NCI-H2227 (cell line): ENCODE measurements at regions not wholly inside any gene's neighbourhood (a gene's known extent, or its start where the extent isn't known, plus 50 kb on each side); places are given as distances from the start of the nearest gene placed in this dataset.
A peak's percentile ranks its signal among the peaks of the same experiment; 100 is the strongest.
"Not testable (repeated sequence)": the region's sequence is repeated elsewhere in the genome, so short reads cannot be mapped to it uniquely, and the experiment has no call there.

Experiments used
- DNase-seq: peaks from one replicate; lab custom pipeline; 2025; ENCODE audit not compliant: unreplicated experiment; lab: John Stamatoyannopoulos, UW

DNA sequence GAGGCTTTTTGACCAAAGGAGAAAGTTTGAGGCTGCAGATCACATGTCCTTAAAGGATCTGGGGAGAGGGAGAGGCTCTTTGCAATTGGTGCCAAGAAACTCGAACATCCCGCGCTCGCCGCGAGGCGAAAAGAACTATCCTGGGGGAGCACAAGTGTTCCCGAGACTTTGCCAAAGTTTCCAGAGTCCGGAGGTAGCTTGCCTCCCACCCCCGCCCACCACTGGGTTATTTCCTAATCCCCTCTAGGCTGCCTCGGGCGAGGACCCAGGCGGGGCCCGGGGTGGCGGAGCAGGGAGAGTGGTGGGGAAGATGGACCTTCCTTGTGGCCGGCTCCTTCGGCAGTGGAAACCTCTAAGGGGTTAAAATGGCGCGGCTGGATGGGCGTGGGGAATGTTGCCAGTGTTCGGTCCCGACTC is 114.5 kb downstream of the KCNRG start:
- DNase-seq, result no peak

DNA sequence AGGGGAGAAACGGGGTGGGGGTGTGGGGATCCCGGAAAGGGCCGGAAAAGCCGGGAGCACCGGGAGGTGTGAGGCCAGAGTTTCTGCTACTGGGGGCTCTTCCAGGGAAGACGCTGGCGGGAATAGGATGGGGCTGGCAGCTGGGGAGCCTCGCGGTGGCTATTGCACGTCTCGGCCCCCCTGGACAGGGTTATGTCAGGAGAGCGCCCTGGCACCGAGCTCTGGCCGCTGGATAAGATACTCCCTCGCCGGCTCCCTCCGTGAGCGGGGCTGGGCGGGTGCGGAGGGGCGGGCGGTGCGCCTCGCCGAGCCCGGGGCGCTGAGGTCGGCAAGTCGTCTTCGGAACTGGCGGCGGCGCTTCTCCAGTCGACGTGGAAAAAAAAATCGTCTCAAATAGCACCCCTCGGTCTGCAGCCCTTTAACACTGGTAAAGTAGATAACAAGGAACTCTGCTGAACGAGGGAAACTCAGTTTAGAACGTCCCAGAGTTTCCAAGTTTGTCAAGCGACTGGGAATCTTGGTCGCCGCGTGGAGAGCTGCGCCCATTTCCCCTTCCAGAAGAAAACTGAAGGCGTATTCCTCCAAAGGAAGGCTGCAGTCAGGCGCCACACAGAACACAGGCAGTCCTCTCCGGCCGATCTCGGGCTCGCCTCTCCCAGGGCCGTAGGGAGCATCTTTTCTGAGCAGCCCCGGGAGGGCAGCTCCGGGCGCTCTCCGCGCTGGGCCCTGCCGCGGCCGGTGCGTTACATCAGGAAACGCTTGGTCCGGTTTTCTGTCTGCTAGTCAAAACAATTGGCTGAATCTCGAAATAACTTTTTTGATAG is 115.1 kb downstream of the KCNRG start:
- DNase-seq, result peak; percentile 34

DNA sequence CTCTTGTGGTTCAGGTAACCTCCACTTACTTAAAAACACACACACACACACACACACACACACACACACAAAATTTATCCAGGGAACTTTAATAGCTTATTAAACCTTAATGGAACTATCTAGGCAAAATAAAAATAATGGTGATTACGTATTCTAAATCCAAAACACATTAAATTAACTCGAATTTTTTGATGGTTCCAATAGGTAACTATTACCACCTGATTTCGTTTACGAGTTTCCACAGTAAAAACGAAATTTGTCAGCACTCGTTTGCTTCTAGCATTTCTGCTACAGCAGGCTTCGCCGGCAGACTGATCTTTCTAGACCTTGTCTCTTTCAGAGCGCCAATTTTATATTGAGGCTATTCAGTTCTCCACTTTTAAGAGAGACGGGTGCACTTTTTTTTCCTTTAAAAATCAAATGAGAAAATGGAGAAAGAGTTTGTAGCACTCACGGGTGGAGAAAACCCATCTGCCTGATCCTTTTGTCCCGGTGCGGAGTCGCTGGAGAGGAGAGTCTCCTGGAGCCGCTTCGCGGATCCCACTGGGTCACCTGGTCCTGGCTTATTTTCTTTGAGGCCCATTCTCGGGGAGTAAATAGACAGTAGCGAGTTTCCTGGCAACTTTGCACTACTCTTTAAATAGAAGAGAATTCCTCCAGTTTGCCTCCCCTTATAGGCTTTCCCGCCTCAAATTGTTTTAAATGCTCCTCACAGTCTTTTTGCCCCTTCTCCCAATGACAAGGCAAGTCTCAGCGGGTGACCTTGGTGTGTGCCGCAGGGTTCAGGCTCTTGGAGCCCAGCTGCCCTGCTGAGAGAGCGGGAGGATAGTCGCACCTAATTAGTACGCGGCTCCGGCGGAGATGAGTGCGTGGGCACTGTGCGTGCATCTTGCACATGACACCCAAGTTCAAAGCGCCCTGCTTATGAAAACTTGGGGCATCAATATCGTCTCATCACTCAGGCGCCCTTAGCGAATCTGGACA is 117.0 kb downstream of the KCNRG start:
- DNase-seq, result no peak

DNA sequence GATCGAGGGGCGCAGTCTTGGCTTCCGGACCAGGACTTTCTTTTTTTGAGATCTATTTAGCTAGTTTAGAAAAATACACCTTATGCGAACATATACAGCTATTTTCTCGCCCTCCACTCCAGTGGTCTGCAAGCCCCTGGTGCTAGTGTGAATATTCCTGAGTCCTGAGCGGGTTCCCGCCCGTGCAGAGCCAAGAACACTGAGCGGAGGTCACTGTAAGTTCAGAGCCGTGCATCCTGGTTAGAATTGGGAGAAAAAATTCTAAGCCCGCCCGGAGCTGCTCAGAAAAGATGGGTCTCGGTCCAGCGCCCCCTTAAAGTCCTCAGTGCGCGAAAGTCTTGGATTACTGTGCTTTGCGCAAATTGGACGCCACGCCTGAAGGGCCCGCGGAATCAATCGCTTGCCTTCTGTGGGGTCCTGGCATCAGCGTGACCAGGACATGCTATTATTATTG is 117.7 kb downstream of the KCNRG start:
- no peak for DNase-seq

DNA sequence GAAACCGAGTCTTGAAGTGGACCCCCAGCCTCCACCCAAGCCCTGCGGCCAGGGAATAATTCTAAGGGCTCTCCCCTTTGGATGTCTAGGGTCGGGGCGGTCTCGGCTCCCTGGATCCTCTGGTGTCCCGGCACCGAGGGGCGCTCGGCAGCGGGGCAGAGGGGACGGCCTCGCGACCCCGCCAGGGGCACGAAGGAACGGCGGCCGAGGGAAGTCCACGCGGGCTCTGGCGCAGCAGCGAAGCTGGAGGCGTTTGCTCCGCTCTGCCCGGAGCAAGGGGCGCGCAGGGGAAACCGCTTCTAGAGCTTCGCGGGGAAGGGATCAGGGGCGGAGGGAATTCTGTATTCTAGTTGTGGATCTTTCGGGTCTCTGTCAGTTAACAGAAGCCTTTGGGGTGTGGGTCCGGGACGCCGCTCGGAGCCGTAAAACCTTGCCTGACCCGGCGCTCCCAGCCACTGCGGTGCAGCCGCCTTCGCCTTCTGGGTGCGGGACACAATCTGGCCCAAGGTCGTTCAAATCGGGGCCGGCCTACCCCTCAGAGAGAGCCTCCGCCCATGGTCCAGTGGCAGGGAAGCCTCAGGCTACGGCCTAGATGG is 118.2 kb downstream of the KCNRG start:
- no peak for DNase-seq

DNA sequence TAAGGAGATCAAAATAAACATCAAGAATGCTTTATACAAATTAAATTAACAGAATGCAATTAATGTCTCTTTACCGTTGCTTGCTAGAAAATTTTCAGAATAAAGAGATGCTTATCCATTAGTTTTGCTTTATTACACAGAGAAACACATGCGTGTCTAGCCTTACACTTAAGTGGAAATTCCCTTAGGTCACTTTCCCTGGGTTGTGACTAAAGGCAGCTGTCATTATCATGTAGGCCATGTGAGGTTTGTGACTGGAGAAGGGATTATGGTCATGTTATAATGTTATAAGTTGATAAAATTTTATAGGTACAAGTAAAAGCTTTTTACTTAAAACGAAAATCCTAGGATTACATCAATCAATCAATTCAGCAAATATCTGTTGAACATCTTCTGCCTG is 121.0 kb downstream of the KCNRG start:
- no peak for DNase-seq

DNA sequence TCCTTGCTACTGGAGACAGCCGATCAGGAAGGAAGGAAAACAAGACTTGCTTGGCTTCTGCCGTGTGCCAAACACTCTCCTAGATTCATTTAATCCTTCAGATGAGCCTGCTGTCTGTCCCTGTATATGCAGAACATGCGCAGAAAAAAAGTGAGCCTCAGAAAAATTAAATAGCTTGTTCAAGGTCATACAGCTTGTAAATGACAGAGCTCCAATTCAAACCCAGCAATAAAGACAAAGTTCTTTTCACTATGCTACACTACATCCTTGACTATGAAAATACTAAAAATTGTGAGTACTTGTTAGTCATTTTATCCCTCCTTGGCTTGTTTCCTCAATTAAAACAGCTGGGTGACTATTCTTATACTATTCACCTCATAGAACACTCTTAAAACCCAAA is 121.4 kb downstream of the KCNRG start:
- no peak for DNase-seq

DNA sequence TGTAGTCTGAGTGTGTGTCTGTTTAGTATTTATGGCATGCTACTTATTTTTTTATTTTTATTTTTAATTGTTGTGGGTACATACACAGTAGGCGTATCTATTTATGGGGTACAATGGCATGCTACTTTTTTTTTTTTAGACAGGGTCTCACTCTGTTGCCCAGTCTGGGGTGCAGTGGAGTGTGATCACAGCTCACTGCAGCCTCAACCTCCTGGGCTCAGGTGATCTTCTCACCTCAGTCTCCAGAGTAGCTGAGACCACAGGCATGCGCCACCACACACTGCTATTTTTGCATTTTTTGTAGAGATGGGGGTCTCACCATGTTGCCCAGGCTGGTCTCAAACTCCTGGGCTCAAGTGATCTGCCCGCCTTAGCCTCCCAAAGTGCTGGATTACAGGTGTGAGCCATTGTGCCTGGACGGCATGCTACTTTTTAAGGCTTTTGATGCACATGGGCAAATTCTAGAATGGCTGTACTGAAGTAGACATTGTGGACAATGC is 124.2 kb downstream of the KCNRG start:
- DNase-seq, result not testable (repeated sequence)

DNA sequence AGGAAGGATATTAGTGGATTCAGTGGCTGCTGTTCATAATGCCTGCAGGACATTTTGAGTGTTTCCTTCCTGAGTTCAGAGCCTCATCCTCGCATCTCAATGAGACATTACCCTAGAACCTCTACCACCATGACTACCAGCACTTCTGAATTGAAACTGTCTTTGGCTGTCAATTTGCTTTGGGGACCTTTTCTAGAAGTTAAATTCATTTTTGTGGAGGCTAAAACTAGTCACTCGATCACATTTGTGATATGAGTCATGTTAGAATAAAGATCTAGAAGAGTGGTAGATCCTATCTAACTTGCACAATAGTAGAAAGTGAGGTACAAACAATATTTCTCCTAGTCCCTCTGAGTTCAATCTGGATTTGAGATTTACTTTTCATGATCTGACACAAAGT is 124.9 kb downstream of the KCNRG start:
- DNase-seq, result no peak

DNA sequence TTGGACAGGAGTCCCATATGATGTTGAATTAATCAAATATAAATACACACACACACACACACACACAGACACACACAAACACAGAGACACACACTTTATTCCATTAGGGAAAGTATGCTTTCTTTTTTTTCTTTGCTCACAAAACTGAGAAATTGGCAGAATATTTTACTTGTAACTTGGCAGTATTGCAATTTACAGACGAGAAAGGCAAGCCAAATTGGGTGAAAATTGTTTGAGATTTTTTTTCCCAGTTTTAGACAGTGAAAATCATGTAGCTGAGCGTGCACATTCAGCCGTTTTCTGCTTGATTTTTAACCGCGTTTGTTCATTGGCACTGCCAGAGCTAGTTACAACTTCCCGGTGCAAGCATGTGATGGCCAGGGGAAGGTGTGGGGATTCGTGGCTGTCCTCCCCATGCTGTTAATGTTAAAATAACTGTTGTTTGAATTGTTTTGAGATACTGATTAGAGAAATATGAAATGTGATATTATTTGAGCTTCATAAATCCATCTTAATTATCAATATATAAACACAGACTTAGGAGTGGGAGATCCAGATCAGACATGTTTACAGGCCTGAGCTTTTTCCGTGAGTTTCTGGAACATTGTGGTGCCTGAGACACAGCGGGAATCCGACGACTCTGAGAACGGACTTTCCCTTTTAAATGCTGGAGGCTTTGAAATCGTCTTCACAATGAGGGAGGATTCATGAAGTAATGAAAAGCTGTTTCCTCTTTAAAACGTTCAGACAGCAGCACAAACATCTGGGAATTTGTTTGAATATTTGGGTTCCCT is 125.5 kb downstream of the KCNRG start:
- no peak for DNase-seq

DNA sequence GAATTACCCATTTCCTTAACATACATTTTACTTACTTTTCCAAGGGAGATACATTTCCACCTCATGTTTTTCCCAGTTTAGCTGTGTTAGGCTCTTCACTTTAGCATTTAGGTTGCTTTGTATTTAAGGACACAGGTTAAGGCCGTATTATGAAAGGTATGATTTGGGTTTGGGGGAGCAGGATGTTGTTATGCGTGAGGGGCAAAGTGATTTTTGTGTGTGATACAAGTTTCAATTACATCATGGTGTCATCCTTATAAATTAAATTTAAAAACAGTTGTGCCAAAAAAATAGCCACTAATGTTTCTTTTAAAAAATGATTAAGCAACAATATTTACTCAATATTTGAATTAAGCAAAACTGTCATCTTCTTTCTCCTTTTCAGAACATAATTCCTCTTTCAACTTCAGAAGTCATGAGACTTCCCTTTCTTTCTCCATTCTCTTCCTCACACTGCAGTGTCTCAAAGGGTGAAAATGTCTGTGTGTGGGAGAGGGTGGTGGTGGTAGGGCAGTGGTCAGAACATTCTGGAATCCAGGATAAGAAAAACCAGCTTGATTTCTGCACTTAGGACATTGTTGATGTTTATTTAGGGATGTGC is 126.2 kb downstream of the KCNRG start:
- DNase-seq, result no peak

DNA sequence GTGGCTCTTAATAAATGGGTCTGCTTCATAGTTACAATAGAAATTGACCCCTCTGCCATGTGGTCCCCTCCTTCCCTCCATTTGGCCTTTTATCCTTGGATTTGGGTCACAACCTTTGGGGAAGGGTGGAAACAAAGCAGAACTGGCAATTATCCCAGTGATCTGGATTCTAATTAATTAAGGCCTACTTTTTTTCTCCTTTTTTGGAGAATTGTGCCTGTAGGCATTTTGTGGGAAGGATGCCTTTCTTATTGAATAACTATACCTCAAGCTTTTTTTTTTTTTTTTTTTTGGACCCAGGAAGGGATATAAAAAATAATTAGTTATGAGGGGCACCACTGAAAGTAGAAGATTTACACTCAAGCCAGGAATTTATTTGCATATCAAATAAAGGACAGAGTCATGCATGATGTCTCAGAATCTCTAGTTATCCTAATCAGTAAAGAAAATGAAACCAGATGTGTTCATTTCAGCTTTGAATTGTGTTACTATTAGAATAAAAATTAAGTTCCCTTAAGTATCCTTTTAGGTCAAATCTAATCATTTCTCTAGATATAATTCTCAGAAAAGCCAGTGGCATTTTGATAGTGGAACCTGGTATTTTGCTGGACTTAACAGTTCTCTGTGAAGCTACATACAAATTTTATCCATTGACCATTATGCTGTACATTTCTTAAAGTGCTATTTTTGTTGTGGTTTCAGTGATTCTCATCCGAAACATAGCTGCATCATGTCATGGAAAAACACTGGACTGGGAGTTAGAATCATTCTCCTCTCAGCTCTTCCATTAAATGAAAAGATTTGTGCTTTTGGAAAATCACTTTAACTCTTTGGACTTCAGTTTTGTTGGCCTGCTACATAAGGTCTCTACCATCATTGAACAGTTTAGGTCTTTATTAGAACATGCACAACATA is 129.3 kb downstream of the KCNRG start:
- no peak for DNase-seq

DNA sequence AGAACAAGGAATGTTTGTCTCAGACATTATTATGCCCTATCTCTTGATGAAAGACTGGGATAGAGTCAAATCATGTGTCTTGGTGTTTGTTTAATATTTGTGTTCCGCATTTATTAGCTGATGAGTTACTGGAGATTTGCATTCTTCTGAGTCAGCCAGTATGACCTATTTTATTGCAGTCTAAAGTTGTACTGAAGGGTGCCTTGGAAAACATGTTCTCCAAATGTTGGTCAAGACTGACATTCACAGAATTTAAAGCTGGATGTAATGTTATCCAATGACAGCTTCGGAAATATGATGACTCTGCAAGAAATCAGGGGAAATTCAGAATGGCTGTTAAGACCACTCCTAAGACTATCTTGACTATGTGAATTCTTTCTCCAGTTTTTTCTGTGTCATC is 134.0 kb downstream of the KCNRG start:
- DNase-seq, result no peak

DNA sequence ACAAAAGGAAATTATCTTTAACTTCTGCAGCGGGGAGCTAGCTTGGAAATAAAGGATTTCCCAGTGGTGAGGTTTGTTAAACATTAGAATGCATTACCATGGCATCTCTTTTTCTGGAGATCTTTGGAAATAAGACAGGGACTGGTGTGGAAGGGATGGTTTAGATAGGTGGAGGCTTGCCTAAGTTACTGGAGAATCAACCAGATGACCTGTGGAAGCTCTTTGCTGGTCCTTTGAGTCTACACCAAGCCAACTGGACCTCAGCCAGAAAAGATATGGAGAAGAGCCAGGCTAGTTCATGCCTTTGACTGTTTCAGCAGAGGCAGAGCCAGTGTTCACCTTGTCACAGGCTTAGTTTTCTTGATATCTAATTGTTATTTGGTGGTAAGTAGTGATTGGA is 134.7 kb downstream of the KCNRG start:
- no peak for DNase-seq

DNA sequence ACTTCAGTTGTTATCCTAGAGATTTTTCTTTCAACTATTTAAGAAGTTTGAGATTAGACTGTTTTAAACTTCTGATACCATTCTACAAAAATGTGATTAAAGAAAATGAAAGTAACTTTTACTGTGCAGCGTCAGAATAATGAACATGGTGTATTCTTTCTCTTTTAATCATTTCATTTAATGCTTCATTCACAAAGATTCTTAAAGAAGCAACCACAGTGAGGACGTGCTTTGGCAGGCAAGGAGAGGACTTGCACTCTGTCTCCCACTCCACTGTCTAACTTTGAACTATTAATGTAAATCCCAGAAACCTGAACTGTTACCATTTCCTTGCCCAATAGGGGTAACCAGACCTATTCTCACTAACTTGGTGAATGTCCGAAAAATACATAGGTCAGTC is 137.0 kb downstream of the KCNRG start:
- no peak for DNase-seq

DNA sequence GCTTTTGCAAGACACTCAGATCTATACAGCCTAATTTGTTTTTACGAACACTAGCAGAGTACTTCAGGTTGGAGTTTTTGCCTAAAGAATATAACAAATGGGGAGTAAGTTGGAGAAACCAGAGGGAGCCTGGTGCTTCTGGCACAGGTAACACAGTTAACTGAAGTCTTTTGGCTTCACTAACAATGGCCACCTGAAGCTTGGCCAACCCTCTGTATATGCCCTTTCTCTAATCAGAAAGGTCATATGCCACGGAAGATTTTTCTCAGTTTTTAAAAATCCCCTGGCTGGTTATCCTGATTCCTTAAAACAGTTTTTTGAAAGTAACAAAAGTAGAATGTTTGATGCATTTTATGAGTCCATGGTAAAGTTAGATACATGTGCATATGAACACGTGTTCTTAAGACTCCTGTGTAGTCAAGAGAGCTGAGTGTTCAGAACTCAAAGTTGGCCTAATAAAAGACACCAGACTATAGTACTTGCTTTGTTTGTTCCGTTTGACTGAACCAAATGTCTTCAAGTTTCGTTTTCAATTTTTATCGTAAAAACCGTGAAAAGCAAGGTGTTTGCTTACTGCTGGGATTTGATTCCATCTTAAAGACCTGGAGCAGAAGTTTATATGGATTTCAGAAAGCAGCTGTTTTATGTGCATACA is 137.5 kb downstream of the KCNRG start:
- no peak for DNase-seq

DNA sequence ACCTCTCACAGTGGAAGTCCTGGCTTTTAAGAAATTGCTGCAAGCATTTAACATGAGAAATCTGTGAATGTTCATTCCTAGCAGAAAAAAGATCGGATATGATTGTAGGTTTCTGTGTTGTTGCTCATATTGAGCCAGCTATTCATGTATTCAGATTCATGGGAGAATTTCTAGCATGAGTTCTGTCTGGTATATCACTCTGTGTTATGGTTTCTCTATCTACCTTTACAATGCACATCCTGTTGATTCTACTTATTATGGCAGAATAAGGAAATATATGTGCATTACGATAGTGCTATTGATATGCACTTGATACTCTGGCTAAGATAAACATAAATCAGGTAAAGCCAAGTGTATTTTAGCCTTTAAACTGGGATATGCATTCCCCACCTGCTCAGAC is 138.2 kb downstream of the KCNRG start:
- no peak for DNase-seq

DNA sequence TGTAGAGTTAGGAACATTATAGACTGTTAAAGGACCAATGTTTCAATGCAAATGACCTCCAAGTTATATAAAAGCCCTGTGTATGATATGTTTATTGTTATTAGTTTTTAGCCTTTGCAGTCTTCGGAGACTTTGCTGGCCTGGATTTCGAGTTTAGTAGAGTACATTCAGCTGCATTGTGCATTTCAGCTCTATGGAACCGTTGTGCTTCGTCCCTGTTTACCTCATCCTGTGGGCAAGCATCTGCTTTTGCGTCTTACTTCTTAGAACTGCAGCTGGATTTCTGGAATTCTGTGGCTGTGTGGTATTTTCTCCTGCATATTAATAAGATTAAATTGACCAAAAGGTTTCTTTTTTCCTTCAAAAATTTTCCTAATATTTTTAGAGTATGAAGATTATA is 138.6 kb downstream of the KCNRG start:
- DNase-seq, result no peak

DNA sequence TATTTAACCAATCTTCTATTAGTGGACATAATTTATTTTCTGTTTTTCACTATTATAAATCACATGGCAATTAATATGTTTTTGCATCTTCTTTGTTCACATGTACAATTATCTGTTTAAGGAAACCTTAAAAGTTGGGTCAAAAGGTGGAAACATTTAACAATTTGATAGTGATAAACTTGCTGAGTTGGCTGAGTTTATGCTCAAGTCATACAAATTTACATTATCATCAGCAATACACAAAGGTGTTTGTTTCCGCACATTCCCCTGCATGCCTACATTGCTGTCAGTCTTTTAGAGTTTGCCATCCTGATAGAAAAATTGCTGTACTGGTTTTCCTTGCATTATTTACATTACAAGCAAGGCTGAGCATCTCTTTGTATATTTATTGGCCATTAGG is 139.5 kb downstream of the KCNRG start:
- no peak for DNase-seq
